Iris pigment epithelial cell (primary cell): ENCODE measurements at regions not wholly inside any gene's neighbourhood (a gene's known extent, or its start where the extent isn't known, plus 50 kb on each side); places are given as distances from the start of the nearest gene placed in this dataset.

Source experiments
- DNase-seq: peaks from one replicate; pipeline ENCODE4 v3.0.0-alpha.2; 2011; ENCODE audit warnings: low read depth

GRCh38 chr18:42137693-42138375, 182.8 kb downstream of the PIK3C3 start:
- DNase-seq: no peak

- DNase-seq: peak; percentile 22
Measured at GRCh38 chr18:42141439-42141838, 186.4 kb downstream of the PIK3C3 start.

GRCh38 chr18:42155024-42155423, 200.0 kb downstream of the PIK3C3 start:
- DNase-seq: no peak

DNA sequence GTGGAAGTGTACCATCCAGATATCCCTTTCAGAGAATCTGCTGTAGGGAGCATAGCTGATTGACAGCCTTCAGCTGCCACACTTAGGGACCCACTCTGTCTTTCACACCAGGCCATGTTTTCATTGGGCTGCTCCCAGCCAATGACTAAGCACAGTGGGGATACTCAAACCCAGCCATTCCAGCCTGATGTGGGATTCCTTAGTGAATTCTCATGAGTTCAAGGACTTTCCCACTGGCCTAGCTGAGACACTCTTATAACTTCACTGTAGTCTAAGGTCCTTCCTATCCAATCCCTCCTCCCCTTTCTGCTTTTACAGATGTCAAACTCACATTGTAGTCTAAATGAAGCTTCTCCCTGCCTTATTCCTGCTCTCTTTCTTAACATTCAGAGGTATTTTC, 201.2 kb downstream of the PIK3C3 start:
- DNase-seq: no peak

- no peak for DNase-seq
Measured at GRCh38 chr18:42157420-42157819, 202.4 kb downstream of the PIK3C3 start.

GRCh38 chr18:42157878-42158277, 202.8 kb downstream of the PIK3C3 start:
- DNase-seq: no peak

DNA sequence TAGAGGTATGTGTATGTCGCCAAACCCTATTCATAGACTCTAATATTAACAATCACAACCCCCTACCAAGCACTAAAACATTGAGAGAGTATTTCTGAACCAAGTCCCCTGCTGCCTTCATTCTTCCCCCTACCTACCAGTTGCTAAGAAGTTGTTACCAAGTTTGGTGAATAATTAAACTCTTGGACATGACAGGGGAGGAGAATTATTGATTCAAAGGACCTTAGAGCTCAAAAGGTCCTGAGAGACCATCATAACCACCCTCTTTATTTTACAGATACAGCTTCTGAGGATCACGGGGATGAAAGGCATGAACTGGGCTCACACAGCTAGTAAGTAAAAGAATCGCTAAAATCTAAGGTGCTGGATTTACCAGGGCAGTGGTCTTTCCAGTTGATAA, 204.1 kb downstream of the PIK3C3 start:
- DNase-seq: no peak

DNA sequence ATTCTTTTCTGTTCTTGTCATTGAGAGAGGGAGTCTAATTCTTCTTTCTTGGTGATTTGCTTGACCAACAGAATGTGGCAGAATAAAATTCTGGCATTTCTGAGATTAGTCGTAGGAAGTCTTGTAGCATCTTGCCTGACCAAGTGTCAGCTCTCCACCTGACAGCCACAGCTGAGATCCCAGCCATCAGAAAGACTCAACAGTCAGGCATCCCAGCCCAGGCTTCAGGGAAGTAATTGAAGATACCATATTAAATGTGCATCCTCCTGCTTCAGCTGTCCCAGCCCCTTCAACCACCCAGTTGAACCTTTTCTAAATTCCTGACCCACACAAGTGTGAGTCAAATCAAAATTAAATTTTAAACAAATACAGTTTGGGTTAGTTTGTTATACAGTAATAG, 208.3 kb downstream of the PIK3C3 start:
- no peak for DNase-seq

DNA sequence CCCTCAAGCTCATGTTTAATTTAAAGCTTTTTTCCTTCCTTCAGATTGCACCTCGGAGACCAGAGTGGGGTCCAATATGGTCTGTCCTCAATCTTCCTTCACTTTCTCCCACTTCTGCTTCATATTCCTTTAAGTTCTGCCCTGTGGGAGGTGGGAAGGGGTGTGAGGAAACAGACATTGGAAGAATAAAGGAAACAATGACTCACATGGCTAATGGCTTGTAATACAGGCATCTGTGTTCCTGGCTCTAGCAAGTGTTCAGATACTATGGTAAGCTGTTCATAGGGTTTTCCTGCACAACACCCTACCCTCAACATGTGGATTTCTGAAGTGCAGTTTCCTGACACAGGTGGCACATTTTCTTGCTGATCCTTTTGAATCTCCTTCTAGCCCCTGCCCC, 209.5 kb downstream of the PIK3C3 start:
- DNase-seq: no peak

- DNase-seq: no peak
Measured at GRCh38 chr18:42165922-42166513, 211.0 kb downstream of the PIK3C3 start.

DNA sequence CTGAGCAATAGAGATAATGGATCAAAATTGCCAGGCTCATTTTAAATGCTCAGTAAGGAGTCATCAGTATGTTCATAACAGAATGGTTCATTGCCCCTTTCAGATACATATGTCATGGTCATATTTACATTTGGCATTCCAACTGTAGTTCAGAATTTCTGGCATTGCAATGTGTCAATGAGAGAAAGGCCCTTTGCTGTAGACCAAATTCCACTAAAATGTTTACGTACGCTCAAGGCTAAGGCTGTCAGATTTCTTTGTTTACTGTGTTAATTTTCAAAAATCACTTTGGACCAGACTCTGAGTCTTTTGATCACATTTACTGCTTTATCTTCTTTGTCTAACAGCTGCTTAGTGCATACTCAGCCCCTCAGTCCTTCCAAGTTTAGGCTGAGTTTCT, 213.5 kb downstream of the PIK3C3 start:
- no peak for DNase-seq

- DNase-seq: no peak
Measured at GRCh38 chr18:42168907-42169306, 213.9 kb downstream of the PIK3C3 start.

DNA sequence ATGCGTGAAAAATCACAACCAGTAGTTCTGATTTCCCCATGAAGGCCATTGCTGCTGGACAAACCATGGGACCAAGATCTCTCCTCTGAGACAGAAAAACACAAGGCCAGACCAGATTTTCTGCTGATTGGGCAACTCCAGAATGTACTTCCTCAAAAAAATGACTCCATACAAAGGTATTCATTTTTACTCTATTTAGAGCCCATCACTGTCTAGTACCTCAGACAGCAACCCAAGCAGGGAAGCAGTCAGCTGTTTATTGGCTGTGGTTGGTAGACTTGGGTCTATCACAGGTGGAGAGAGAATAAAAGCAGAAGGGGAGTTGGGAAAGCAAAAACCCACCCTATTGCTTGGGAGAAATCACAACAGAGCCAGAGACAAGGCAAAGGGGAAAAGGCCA, 219.9 kb downstream of the PIK3C3 start:
- DNase-seq: peak; percentile 34

GRCh38 chr18:42176599-42176998, 221.6 kb downstream of the PIK3C3 start:
- DNase-seq: no peak

GRCh38 chr18:42177390-42177789, 222.4 kb downstream of the PIK3C3 start:
- no peak for DNase-seq

- DNase-seq: no peak
Measured at GRCh38 chr18:42178376-42179080, 223.5 kb downstream of the PIK3C3 start.

DNA sequence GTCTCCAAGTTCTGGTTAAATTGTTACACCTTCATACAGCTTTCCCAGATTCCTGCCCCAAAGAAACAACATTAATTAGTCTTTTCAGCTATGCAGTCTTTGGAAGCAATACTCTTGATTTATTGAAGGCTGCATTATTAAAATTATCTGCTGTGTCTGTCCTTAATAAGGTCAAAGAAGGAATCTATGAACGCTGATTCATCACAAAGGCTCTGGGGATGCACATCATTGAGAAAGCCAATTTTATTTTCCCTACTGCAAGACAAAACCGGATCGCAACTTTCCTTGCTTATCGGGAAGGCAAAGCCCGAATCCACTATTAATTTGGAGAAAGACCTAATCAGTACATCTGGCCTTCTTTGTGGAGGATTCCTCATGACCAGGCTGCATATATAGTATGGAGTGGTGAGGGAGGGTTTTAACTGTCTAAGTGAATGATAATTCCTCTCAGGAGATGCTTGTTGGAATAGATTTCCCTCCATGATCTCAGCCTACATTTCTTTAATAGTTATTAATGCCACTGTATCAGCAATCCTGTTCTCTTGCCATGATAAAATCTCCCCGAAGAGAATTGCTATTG, 224.6 kb downstream of the PIK3C3 start:
- DNase-seq: no peak

GRCh38 chr18:42181474-42181873, 226.4 kb downstream of the PIK3C3 start:
- DNase-seq: no peak

- DNase-seq: peak; percentile 14
Measured at GRCh38 chr18:42182728-42183700, 228.0 kb downstream of the PIK3C3 start.

DNA sequence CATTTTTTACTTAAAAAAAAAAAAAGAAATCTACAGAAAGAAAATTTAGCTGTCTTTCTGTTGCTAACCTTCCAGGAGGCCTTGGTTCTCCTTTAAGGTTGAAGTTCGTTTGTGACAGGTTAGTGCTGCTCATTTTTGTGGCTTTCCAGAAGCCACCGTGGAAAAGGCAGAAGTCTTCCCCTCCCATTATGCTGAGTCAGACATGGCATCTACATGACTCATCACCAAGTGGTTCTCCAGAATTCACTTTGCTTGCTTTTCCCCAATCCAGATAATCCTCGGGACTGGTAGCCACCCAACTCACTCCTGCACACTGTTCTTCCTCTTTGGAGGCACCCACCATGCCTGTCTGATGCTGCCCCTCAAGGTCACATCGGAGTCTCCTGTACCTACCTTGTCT, 228.7 kb downstream of the PIK3C3 start:
- DNase-seq: peak; percentile 78

DNA sequence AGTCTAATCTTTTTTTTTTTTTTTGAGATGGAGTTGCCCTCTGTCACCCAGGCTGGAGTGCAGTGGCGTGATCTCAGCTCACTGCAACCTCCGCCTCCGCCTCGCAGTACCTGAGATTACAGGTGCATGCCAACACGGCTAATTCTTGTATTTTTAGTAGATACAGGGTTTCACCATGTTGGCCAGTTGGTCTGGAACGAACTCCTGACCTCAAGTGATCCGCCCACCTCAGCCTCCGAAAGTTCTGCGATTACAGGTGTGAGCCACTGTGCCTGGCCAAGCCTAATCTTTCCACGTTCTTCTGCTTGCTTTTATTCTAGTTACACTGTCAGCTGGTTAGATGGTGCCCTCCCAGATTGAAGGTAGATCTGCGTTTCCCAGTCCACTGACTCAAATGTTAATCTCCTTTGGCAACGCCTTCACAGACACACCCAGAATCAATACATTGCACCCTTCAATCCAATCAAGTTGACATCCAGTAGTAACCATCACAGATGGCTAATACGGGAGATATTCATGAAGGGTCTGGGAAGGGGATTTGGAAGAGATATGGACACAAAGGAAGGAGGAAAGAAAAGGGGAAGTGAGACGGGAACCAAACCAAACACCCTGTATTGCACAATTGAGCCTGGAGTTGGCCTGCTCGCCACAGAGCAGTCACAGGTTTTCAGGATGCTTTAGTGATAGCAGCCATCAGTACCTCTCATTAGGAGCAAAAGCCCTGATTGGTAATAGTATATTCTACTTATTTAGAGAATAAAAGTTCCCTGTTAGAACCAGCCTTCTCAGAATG, 229.8 kb downstream of the PIK3C3 start:
- no peak for DNase-seq
